Mesenchymal stem cell (in vitro differentiated cells and primary cell): ENCODE measurements at regions not wholly inside any gene's neighbourhood (a gene's known extent, or its start where the extent isn't known, plus 50 kb on each side); places are given as distances from the start of the nearest gene placed in this dataset. TPM values are rescaled to one million over a fixed set of nuclear protein-coding genes. Genes with fewer than 3 reads are reported as not detected.

Experiments used
- small RNA-seq: library from polyadenylated mRNA; stranded (forward); fragments of <200 nt; extraction: miRNeasy Mini kit (QIAGEN cat#:217004); gene quantifications from one replicate; pipeline ENCODE3, GENCODE V24; 2013; ENCODE audit warnings: low read depth

Small RNA genes in the stretch of these regions (small RNA-seq; reads per million reads assigned to genes)
- not detected for gene RNY4P16
